Muscle of arm (tissue), 1 donor: ENCODE measurements at regions not wholly inside any gene's neighbourhood (a gene's known extent, or its start where the extent isn't known, plus 50 kb on each side); places are given as distances from the start of the nearest gene placed in this dataset.
"Not testable (repeated sequence)": the region's sequence is repeated elsewhere in the genome, so short reads cannot be mapped to it uniquely, and the experiment has no call there.

Experiments used
- DNase-seq: peaks from one replicate; pipeline ENCODE4 v3.0.0-alpha.2; 2013

DNA sequence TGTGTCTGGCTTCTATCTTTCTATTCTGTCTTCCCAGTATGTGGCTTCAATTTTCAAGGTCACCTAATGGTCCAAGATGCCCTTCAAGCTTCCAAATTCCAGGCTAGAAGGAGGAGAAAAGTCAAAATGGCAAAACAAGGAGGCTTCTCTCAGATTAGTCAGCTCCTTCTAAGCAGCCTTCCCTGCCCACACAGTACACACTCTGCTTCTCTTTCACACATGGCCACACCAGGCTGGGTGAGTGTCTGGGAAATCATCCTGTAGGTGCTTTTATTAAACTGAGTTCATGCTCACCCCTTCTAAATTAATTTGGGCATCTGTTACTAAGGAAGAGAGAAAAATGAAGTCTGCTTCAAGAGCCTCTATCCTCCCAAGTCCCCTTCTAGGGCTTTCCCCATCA lies 277.2 kb upstream of the MGAT5 start:
- DNase-seq, result no peak

- DNase-seq, result no peak
Measured at GRCh38 chr2:133977405-133977804, 276.5 kb upstream of the MGAT5 start.

DNA sequence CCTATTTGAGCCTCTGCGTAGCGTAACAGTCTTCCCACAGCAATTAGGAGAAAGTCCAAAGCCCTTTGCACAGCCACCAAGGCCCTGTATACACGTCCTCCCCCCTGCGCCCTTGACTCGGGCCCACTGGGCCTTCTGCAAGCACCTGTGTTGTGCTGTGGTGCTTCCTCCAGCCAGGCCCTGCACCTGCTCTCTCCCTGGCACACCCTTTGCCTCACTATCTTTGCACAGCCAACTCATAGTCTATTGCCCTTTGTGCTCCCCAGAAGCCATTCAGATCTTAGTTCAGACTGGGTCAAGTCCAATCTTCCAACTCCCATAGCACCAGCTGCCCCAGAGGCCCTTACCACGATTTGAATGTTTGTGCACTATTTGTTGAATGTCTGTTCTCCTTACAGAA lies 271.6 kb upstream of the MGAT5 start:
- no peak for DNase-seq

DNA sequence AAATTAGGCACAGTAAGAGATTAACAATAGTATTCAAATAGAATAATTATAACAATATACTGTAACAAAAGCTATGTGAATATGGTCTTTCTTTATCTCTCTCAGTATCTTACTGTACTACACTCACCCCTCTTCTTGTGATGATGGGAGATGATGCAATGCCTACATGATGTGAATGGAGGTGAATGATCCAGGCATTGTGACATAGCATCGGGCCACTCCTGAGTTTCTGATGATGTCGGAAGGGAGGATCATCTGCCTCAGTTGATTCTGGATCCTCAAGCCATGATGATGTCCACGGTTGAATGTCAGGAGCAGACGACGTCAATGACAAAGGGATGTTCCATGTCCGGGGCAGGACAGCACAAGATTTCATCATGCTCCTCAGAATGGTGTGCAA lies 268.3 kb upstream of the MGAT5 start:
- DNase-seq, result no peak

DNA sequence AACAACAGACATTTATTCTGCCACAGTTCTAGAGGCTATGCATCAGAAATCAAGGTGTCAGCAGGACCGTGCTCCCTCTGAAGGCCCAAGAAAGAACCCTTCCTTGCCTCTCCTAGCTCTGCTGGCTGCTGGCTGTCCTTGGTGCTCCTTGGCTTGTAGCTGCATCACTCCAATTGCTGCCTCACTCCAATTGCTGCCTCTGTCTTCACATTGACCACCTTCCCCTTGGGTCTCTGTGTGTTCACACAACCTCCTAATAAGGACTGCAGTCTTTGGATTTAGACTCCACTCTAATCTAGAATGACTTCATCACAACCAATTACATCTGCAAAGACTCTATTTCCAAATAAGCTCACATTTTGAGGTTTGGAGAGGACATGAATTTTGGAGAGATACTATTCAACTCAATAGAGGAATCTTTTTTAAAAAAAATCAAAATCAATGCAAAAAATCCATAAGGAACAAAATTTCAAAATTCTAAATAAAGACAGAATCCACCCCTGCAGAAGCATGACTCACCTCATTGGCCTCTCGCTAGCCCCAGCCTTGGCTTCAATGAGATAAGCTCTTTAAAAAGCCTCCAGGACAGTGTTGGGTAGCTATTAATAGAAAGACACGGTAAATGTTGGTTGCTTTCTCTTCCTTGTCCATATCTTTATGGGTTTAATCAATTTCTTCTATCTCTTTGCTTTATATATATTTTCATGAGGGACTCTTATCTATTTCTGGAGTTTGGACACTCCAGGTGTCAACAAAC lies 267.6 kb upstream of the MGAT5 start:
- DNase-seq, result no peak

GRCh38 chr2:133986881-133987795 lies 266.7 kb upstream of the MGAT5 start:
- no peak for DNase-seq

DNA sequence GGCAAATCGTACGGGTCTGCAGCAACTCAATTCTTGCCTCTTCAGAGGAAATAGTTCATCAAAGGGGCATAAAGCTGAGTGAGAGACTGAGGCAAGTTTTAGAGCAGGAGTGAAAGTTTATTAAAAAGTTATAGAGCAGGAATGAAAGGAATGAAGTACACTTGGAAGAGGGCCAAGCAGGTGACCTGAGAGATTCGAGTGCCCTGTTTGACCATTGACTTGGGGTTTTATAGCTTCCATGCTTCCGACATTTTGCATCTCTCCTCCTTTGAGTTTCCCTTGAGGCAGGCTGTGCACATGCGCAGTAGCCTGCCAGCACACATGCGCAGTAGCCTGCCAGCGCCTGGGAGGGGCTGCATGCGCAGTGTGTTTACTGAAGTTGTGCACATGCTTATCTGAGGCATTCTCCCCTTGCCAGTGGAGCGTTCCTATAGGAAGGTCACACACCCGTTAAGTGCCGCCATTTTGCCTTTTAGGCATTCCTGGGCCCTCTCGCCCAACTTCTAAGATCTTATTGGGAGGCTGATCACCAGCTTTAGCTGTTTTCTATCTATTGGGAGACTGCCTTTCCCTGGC lies 265.5 kb upstream of the MGAT5 start:
- DNase-seq, result no peak

- no peak for DNase-seq
Measured at GRCh38 chr2:133991606-133992168, 262.2 kb upstream of the MGAT5 start.

- DNase-seq, result no peak
Measured at GRCh38 chr2:133992454-133992853, 261.4 kb upstream of the MGAT5 start.

GRCh38 chr2:133993160-133993559 lies 260.7 kb upstream of the MGAT5 start:
- no peak for DNase-seq

GRCh38 chr2:133998726-133999125 lies 255.1 kb upstream of the MGAT5 start:
- not testable (repeated sequence) for DNase-seq

DNA sequence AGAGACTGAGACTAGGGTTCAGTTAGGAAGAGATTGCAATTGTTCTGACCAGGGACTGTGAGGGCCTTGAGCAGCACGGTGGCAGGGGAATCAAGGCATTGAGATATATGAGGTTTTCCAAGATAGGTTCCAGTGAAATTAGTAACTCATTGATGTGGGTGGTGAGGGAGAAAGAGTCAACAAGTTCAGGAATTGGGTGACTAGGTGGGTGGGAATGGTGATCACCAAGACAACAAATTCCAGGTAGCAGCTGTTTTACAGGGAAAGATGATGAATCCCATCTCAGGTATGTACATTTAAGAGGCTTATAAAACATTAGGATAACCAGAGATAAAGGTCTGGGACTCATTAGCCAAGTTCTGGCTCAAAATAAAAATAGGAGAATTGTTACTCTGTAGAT lies 251.5 kb upstream of the MGAT5 start:
- DNase-seq, result no peak

- no peak for DNase-seq
Measured at GRCh38 chr2:134002921-134003320, 251.0 kb upstream of the MGAT5 start.

DNA sequence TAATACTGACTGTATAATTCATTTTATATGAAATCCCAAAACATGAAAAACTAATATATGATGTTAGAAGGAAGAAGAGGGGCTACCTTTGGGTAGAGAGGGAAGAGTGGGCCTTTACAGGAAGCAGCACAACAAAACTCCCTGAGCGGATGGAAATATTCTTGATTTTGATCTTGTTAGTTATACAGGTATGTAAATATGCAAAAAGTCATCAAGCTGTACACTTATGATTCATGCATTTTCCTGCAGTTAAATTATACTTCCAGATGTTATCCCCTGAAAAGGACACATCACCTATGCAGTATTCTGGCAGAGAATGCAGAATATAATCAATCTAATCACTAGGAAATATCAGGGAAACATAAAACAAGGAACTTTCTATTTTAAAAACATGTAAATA lies 249.4 kb upstream of the MGAT5 start:
- no peak for DNase-seq

DNA sequence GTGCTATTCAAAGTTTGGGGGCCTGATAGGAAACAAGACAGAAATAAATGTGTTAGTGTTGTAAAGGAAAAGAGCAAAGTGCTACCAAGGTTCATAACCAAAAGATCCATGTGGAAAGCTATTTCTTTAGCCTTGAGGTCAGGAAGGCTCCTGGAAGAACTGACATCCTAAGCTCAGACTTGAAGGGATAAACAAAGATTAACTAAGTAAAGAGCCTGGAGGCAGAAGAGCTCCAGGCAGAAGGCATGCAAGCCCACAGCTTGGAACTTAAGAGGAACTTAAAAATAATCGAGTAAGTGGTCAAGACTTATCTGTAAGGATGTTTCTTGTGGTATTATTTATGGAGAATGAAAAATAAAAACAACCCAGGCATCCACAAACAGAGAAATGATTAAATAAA lies 245.0 kb upstream of the MGAT5 start:
- DNase-seq, result no peak

GRCh38 chr2:134009440-134009839 lies 244.4 kb upstream of the MGAT5 start:
- no peak for DNase-seq

GRCh38 chr2:134009906-134010305 lies 244.0 kb upstream of the MGAT5 start:
- DNase-seq, result not testable (repeated sequence)

GRCh38 chr2:134011936-134012586 lies 241.8 kb upstream of the MGAT5 start:
- no peak for DNase-seq

DNA sequence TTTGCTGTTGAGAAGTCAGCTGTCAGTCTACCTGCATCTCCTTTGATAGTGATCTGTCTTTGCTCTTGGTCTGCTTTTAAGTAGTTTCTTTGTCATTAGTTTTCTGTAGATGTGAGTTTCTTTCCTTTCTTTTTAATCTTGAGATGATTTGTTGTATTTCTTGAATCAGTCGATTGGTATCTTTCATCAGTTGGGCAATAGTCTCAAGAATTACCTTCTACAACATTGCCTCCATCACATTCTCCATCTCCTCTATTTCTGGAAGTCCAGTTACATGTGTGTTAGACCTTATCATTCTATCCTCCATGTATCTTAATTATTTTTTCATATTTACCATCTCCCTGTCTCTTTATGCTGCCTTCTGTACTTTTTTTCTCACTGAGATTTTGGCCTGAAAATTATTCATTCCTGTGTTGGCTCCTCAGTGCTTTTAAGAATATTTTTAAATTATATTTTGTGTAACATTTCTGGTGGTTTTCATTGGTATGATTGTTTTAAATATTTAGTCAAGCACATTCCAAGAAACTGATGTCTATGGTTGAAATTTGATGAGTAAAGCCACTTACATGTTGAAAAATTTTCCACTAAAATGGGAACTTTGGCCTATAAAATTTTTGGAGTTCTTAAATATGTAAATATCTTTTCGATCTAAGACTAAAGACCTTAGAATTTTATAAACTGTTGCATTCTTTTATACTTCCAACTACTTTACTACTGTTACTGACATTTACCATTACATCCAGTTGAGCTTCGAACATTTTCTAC lies 239.5 kb upstream of the MGAT5 start:
- no peak for DNase-seq

GRCh38 chr2:134019871-134020270 lies 234.0 kb upstream of the MGAT5 start:
- DNase-seq, result no peak

DNA sequence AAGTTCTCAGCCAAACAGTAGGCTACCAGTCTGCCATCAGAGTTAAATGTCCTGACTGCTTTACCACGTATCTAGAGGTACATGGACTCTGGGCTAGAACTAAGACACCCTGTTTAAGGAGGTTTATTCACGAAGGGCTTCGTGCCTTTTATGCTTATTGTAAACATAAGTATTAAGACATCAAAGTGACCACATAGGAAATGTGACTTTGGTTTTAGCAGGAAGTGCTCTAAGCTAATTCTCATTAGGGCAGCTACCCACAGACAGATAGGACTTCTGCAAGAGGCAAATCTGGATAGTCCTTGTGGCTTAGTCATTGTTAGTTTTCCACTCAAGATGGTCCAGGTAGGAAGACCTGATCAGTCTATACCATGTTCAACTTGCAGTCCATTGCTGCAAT lies 233.3 kb upstream of the MGAT5 start:
- no peak for DNase-seq
